ENCODE measurements at regions not wholly inside any gene's neighbourhood (a gene's known extent, or its start where the extent isn't known, plus 50 kb on each side); places are given as distances from the start of the nearest gene placed in this dataset.

- H3K9me2 ChIP-seq (ENCODE audit: insufficient read depth), result no peaks in the 10 kb centered on the region
- no peak for ATAC-seq
- peaks cover 3 to 7% of the 10 kb centered on the region in 2 experiments; a peak in 1 of 4 replicates for H3K9me3 ChIP-seq (ENCODE audit: control insufficient read depth in 1 of 2, insufficient read depth in 1 of 2, low read depth in 1 of 2, low read length in 2 of 2)
- no peak overlapping the region for H3K9ac ChIP-seq (ENCODE audit: low read length)
- intact Hi-C loops (cut with micrococcal nuclease), result no loop called here
- H3K27ac ChIP-seq (ENCODE audit: low read depth, low read length), result no peak overlapping the region
- no peaks in the 10 kb centered on the region for H3K27me3 ChIP-seq (ENCODE audit: insufficient read depth, low read length)
- ChIA-PET POLR2A (no interaction called here), CTCF (no interaction called here), RAD21 (ENCODE audit: low non-redundant PET in 1 of 2, low total read pairs in 2 of 2, uncharacterized antibody in 2 of 2, unreplicated experiment in 2 of 2) (no interaction called here)
- no peaks in the 10 kb centered on the region for H3K36me3 ChIP-seq (ENCODE audit: control insufficient read depth in 1 of 2, insufficient read depth in 2 of 2, low read length in 2 of 2)
- H3K4me2 ChIP-seq (ENCODE audit: low read length), result no peak overlapping the region
- no peak overlapping the region for H2AFZ ChIP-seq (ENCODE audit: low read depth, low read length, poor library complexity, severe bottlenecking)
- TF ChIP-seq REST (IDR thresholded peaks at IDR 0.05; ENCODE audit: low read depth) (no peak), SIN3A (IDR thresholded peaks at IDR 0.05; ENCODE audit: low read depth) (no peak), SRF (IDR thresholded peaks at IDR 0.05; ENCODE audit: low read depth) (no peak), ELF1 (IDR thresholded peaks at IDR 0.05; ENCODE audit: borderline replicate concordance, low read depth) (no peak)
- H3K79me2 ChIP-seq (ENCODE audit: insufficient read depth, low read length), result no peaks in the 10 kb centered on the region
- H4K20me1 ChIP-seq (ENCODE audit: insufficient read depth), result no peaks in the 10 kb centered on the region
- H3K4me3 ChIP-seq (replicated peaks in 1 of 2; ENCODE audit: low read depth in 1 of 2, low read length in 2 of 2), result no peak overlapping the region
- BruUV-seq (replicated peaks), result no TSS peak
- no peaks in the 10 kb centered on the region for H3K4me1 ChIP-seq (ENCODE audit: control insufficient read depth in 1 of 2, insufficient read depth in 2 of 2, low read length in 2 of 2)
- DNase-seq (ENCODE audit: low read depth, low spot score), result no peak
Measured at GRCh38 chr2:172680436-172681068, 55.1 kb upstream of the RAPGEF4 start.

GRCh38 chr2:172685467-172685866 lies 50.2 kb upstream of the RAPGEF4 start:
- Histone ChIP-seq H3K9me2 (ENCODE audit: insufficient read depth) (no peaks in the 10 kb centered on the region), H3K4me3 (replicated peaks in 1 of 2; ENCODE audit: low read depth in 1 of 2, low read length in 2 of 2) (no peak overlapping the region), H3K4me2 (ENCODE audit: low read length) (no peak overlapping the region), H3K9ac (ENCODE audit: low read length) (no peak overlapping the region), H3K27ac (ENCODE audit: low read depth, low read length) (no peak overlapping the region), H3K36me3 (ENCODE audit: control insufficient read depth in 1 of 2, insufficient read depth in 2 of 2, low read length in 2 of 2) (no peaks in the 10 kb centered on the region), H3K27me3 (ENCODE audit: insufficient read depth, low read length) (no peaks in the 10 kb centered on the region), H3K79me2 (ENCODE audit: insufficient read depth, low read length) (no peaks in the 10 kb centered on the region), H4K20me1 (ENCODE audit: insufficient read depth) (no peaks in the 10 kb centered on the region), H3K4me1 (ENCODE audit: control insufficient read depth in 1 of 2, insufficient read depth in 2 of 2, low read length in 2 of 2) (no peaks in the 10 kb centered on the region), H3K9me3 (ENCODE audit: control insufficient read depth in 1 of 2, insufficient read depth in 1 of 2, low read depth in 1 of 2, low read length in 2 of 2) (no peaks in the 10 kb centered on the region), H2AFZ (ENCODE audit: low read depth, low read length, poor library complexity, severe bottlenecking) (no peak overlapping the region)
- BruUV-seq (replicated peaks), result no TSS peak
- ATAC-seq (no peak), DNase-seq (ENCODE audit: low read depth, low spot score) (no peak)
- RAD21 ChIA-PET (ENCODE audit: low non-redundant PET in 1 of 2, low total read pairs in 2 of 2, uncharacterized antibody in 2 of 2, unreplicated experiment in 2 of 2), result no interaction called here
- intact Hi-C loops (cut with micrococcal nuclease), result no loop called here
- POLR2A ChIA-PET, result no interaction called here
- CTCF ChIA-PET, result no interaction called here
- TF ChIP-seq POLR2A (IDR thresholded peaks at IDR 0.05; ENCODE audit: borderline replicate concordance, extremely low read depth, insufficient read depth, insufficient read length) (no peak), SRF (IDR thresholded peaks at IDR 0.05; ENCODE audit: low read depth) (no peak), JUND (IDR thresholded peaks at IDR 0.05) (no peak), ZNF274 (IDR thresholded peaks at IDR 0.05; ENCODE audit: low read depth, low read length) (no peak), RAD21 (IDR thresholded peaks at IDR 0.05; ENCODE audit: low read depth) (no peak), ZBTB33 (IDR thresholded peaks at IDR 0.05; ENCODE audit: extremely low read depth, insufficient replicate concordance, low read length) (no peak), FOSL1 (IDR thresholded peaks at IDR 0.05; ENCODE audit: low read depth) (no peak), TCF7L2 (IDR thresholded peaks at IDR 0.05; ENCODE audit: borderline replicate concordance, extremely low read depth, insufficient read depth, insufficient read length) (no peak), CEBPB (IDR thresholded peaks at IDR 0.05; ENCODE audit: low read depth) (no peak), CTCF (IDR thresholded peaks at IDR 0.05 in 2 of 3, conservative IDR thresholded peaks at IDR 0.05 in 1 of 3; ENCODE audit: borderline replicate concordance in 1 of 3, insufficient read depth in 1 of 3, low read depth in 2 of 3, low read length in 2 of 3) (no peak)

Data from HCT116 (cell line).